ENCODE measurements at regions not wholly inside any gene's neighbourhood (a gene's known extent, or its start where the extent isn't known, plus 50 kb on each side); places are given as distances from the start of the nearest gene placed in this dataset.
"Not testable (repeated sequence)": the region's sequence is repeated elsewhere in the genome, so short reads cannot be mapped to it uniquely, and the experiment has no call there.

GRCh38 chr6:97347111-97347510, 64.1 kb upstream of the MMS22L start:
- no peak for DNase-seq (ENCODE audit: low spot score)

- no peak for DNase-seq (ENCODE audit: low spot score)
Measured at GRCh38 chr6:97361286-97361685, 78.3 kb upstream of the MMS22L start.

DNA sequence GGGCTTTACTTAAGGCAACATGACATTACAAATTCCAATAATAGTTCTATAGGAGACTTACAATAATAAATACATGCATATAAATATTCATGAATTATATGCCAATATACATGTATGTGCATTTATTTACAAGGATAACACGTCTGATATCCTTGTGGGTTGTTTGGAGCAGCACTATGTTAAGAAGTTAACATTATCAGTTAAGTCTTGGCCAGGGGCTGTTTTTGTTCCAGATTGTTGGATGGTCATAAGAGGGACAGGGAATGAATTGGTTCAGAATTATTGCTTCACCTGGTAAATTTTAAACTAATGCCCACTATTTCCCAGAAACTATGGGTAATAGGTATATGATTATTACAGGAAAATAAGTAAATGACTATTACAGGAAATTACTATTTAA, 81.3 kb upstream of the MMS22L start:
- DNase-seq (ENCODE audit: low spot score): no peak

DNA sequence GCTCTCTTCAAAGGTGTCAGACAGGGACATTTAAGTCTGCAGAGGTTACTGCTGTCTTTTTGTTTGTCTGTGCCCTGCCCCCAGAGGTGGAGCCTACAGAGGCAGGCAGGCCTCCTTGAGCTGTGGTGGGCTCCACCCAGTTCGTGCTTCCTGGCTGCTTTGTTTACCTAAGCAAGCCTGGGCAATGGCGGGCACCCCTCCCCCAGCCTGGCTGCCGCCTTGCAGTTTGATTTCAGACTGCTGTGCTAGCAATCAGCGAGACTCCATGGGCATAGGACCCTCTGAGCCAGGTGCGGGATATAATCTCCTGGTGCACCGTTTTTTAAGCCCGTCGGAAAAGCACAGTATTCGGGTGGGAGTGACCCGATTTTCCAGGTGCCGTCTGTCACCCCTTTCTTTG, 99.1 kb upstream of the MMS22L start:
- not testable (repeated sequence) for DNase-seq (ENCODE audit: low spot score)

- DNase-seq (ENCODE audit: low spot score): no peak
Measured at GRCh38 chr6:97392735-97393134, 109.7 kb upstream of the MMS22L start.

- DNase-seq (ENCODE audit: low spot score): peak; percentile 64
Measured at GRCh38 chr6:97394160-97394748, 111.2 kb upstream of the MMS22L start.

GRCh38 chr6:97396880-97397279, 113.9 kb upstream of the MMS22L start:
- no peak for DNase-seq (ENCODE audit: low spot score)

- no peak for DNase-seq (ENCODE audit: low spot score)
Measured at GRCh38 chr6:97399208-97399607, 116.2 kb upstream of the MMS22L start.

- peak; percentile 12 for DNase-seq (ENCODE audit: low spot score)
Measured at GRCh38 chr6:97401533-97401932, 118.5 kb upstream of the MMS22L start.

- DNase-seq (ENCODE audit: low spot score): no peak
Measured at GRCh38 chr6:97405818-97406409, 122.9 kb upstream of the MMS22L start.

DNA sequence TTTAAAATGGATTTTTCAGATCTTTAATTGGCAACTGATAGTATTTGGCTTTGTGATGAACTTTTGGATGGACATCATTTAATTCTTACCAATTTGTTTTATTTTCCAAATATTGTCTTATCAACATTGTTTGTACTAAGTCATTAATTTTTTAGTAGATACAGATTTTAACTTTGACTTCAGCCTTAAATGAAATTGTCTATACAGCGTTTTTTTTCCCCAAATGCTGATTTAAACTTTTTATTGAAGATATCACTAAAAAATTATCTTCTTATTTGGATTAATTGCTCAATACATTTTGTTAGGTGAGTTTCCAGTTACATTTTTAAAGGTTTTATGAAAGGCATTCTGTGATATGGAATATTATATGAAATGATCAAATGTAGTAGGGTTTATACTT, 123.6 kb upstream of the MMS22L start:
- DNase-seq (ENCODE audit: low spot score): no peak

GRCh38 chr6:97411610-97412009, 128.6 kb upstream of the MMS22L start:
- no peak for DNase-seq (ENCODE audit: low spot score)

GRCh38 chr6:97412511-97412910, 129.5 kb upstream of the MMS22L start:
- no peak for DNase-seq (ENCODE audit: low spot score)

- no peak for DNase-seq (ENCODE audit: low spot score)
Measured at GRCh38 chr6:97422171-97422570, 139.2 kb upstream of the MMS22L start.

DNA sequence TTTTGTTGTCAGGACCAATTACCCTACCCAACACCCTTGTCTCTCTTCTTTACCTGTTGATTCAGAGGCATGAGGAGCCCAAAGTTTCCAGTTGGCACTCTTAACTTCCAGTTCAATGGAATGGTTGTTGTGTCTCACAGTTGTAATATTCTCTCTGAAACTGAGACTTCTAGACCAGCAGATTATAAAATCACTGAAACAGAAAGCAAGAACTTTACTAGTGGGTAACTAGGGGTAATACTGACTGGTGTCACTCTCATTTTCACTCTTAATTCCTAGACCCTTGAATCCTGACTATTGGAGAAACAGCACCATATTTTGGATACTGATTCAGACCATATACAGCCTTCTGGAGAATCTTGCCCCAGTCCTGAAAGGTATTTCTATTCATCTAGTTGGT, 140.2 kb upstream of the MMS22L start:
- DNase-seq (ENCODE audit: low spot score): no peak

- DNase-seq (ENCODE audit: low spot score): no peak
Measured at GRCh38 chr6:97427648-97428047, 144.6 kb upstream of the MMS22L start.

GRCh38 chr6:97437087-97437486, 154.1 kb upstream of the MMS22L start:
- DNase-seq (ENCODE audit: low spot score): peak; percentile 37

DNA sequence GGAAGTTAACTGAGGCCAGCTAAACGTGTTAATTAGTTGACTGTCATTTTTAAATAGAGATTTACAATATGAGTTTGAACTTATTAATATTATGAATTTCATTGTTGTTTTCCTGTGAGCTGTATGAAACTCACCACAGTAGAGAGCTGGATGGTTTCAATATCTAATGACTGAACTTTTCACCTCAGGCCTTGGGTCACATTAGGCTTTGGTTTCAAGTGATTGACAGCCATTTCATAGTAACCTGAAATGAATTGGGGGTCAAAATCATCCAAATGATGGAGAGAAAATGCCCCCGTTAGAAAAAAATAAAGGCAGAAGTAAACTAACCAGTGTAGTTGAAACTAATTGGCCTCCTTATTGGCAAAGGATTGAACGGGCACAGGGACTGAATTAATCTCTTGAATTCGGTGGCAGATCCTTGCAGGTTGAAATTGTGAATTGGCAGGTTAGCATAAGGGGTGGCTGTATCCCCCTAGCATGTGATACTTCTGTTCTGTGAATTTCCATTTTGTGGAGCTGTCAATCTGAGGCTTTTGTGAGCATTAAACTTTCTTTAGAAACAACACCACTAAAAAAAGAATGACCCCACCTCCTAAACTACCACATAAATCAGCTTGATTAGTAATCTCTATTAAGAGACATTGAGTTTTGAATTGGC, 155.1 kb upstream of the MMS22L start:
- DNase-seq (ENCODE audit: low spot score): no peak

DNA sequence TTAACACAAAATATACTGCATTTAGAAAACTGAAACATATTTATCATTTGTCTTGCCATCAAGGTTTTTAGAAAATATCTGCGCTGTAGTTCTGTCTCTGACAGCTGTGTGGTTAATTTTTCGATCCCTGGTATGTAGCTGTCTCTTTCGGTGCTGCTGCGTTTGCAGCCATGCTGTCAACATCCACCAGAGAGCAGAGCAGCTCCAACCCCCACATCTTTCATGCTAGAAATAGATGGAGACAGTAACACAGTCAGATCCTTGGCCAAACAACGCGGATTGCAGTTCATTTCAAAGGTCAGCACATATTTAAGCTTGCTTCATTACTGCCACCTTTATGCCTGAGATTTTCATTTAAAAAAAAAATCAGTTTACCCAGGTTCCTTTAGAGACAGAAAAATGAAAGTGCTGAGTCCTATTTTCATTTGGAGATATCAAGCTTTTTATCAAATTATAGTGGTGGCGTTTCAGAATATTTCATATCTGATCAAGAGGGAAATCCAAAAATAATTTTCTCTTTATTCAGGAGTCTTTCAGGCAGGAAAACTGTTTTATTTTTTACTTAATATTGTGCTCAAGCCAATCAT, 157.7 kb upstream of the MMS22L start:
- DNase-seq (ENCODE audit: low spot score): peak; percentile 44

- no peak for DNase-seq (ENCODE audit: low spot score)
Measured at GRCh38 chr6:97443408-97444080, 160.5 kb upstream of the MMS22L start.

DNA sequence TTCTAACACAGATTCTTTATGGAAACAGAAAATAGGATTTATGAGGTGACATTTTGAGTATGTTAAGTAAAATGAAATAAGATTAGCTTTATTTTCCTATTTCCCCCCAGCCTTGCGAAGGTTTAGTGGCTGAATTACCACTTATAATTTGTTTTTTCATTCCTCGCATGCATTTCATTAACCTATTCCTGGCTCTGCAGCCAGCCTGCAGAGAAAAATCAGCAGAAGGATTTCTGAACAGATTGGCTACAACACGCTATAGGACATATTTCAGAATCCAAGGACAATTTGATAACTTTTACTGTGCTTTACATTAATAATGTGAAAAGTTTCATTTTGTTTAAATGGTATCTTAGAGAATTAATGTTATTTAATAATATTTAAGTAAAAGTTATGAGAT, 162.4 kb upstream of the MMS22L start:
- DNase-seq (ENCODE audit: low spot score): no peak

GRCh38 chr6:97449444-97449966, 166.5 kb upstream of the MMS22L start:
- DNase-seq (ENCODE audit: low spot score): no peak

- DNase-seq (ENCODE audit: low spot score): no peak
Measured at GRCh38 chr6:97450087-97450486, 167.1 kb upstream of the MMS22L start.
